PC-9 (cell line): ENCODE measurements at regions not wholly inside any gene's neighbourhood (a gene's known extent, or its start where the extent isn't known, plus 50 kb on each side); places are given as distances from the start of the nearest gene placed in this dataset.

Experiments used
- CTCF ChIP-seq: fragments of 200-600 bp; sonication (generic); conservative IDR thresholded peaks from 2 replicates; pipeline ENCODE4 v1.6.1; 2017; ENCODE audit warnings: mixed run types, antibody characterized with exemption, mild to moderate bottlenecking, moderate library complexity
- EZH2 ChIP-seq: fragments of 200-600 bp; sonication (generic); IDR thresholded peaks from 2 replicates; pipeline ENCODE4 v1.8.0; 2017; ENCODE audit warnings: antibody characterized with exemption, low read depth

DNA sequence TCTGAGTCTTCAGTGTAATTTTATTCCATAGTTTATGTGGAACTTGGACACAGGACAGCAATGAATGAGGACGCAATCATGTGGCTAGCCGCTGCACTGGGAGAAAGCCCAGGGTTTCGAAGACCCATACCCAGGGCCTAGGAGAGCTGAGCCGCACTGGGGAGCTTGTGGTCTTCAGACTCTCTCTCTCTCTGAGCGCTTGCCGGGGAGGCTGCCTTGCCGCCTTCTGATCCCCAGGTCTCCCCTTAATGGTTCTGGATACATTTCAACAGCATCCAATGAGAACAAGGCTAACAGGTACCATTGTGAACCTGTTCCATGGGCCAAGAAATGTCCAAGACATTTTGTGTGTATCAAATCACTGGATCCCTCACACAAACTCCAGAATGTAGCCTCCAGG lies 383.4 kb downstream of the ICE1 start:
- TF ChIP-seq CTCF (no peak), EZH2 (no peak)
